SK-N-MC (cell line): ENCODE measurements at regions not wholly inside any gene's neighbourhood (a gene's known extent, or its start where the extent isn't known, plus 50 kb on each side); places are given as distances from the start of the nearest gene placed in this dataset.

ENCODE experiments used
- EZH2 ChIP-seq: fragments of 200-600 bp; sonication (generic); IDR thresholded peaks from one replicate; pipeline ENCODE4 v1.6.1; 2017; ENCODE audit warnings: antibody characterized with exemption
- FOXP2 ChIP-seq: optimal IDR thresholded peaks from 2 replicates; pipeline ENCODE3; 2011; ENCODE audit warnings: mild to moderate bottlenecking, moderate library complexity; ENCODE audit not compliant: insufficient read depth; ENCODE audit errors: extremely low read length, control extremely low read depth
- POLR2AphosphoS5 ChIP-seq: IDR thresholded peaks from 2 replicates; pipeline ENCODE4 v1.6.1; 2012; ENCODE audit warnings: mild to moderate bottlenecking, low read depth, low read length, borderline replicate concordance

DNA sequence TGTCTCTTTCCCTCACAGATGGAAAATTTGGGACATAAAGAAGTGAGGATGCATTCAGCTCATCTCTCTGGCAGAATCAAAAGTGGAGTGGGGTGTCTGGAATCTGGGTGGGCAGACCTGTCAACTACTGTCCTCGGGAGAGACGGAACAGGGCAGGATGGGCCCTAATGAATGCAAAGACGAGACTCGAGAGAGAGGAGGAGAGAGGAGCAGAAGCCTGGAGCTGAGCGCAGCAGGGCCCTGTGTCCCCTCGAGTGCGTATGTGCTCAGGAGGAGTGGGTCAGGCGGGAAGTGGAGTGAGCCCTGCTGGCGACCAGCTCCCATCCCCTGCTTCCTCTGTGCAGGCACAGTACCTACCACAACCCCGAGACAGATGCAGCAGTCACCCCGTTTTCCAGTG lies 78.9 kb downstream of the TEX29 start:
- TF ChIP-seq EZH2 = no peak
- no peak for TF ChIP-seq POLR2AphosphoS5
- TF ChIP-seq FOXP2 = no peak
